Liver (tissue), 8 donors: ENCODE measurements at regions not wholly inside any gene's neighbourhood (a gene's known extent, or its start where the extent isn't known, plus 50 kb on each side); places are given as distances from the start of the nearest gene placed in this dataset.

Source experiments
- DNase-seq: peaks from one replicate; pipeline ENCODE4 v3.0.0-alpha.2; 2017; ENCODE audit warnings: low spot score
- H3K27ac ChIP-seq, 2 donors: one replicate each; pipeline ENCODE4 v1.7.0; 2013; ENCODE audit warnings: inconsistent platforms in 2 of 2, low read length in 2 of 2, control low read depth in 1 of 2, low read depth in 1 of 2, mild to moderate bottlenecking in 1 of 2
- H3K27me3 ChIP-seq, 4 donors: one replicate each; pipeline versions ENCODE4 v1.6.1 to v1.7.0; 2013; ENCODE audit warnings: low read length in 3 of 4, inconsistent platforms in 1 of 4, mild to moderate bottlenecking in 1 of 4, moderate library complexity in 1 of 4; ENCODE audit not compliant: control insufficient read depth in 4 of 4, insufficient read depth in 4 of 4
- H3K36me3 ChIP-seq, 4 donors: one replicate each; pipeline versions ENCODE4 v1.6.1 to v1.7.0; 2013; ENCODE audit warnings: low read length in 3 of 4, mild to moderate bottlenecking in 3 of 4, low read depth in 1 of 4, moderate library complexity in 1 of 4; ENCODE audit not compliant: control insufficient read depth in 4 of 4, insufficient read depth in 3 of 4
- H3K4me1 ChIP-seq, 4 donors: one replicate each; pipeline versions ENCODE4 v1.6.1 to v1.7.0; 2013; ENCODE audit warnings: low read length in 3 of 4, mild to moderate bottlenecking in 3 of 4, moderate library complexity in 1 of 4; ENCODE audit not compliant: control insufficient read depth in 4 of 4, insufficient read depth in 4 of 4
- H3K4me3 ChIP-seq, 3 donors: one replicate each; pipeline versions ENCODE4 v1.6.1 to v1.7.0; 2013; ENCODE audit warnings: low read length in 3 of 3, control low read depth in 1 of 3, low read depth in 1 of 3, mild to moderate bottlenecking in 1 of 3
- H3K9ac ChIP-seq, 2 donors: one replicate each; pipeline ENCODE4 v1.7.0; 2013; ENCODE audit warnings: low read length in 2 of 2, mild to moderate bottlenecking in 2 of 2, moderate library complexity in 2 of 2, control low read depth in 1 of 2, low read depth in 1 of 2
- H3K9me3 ChIP-seq, 4 donors: one replicate each; pipeline versions ENCODE4 v1.6.1 to v1.7.0; 2013; ENCODE audit warnings: low read length in 3 of 4; ENCODE audit not compliant: control insufficient read depth in 4 of 4
- EGR1 ChIP-seq, 2 donors: IDR thresholded peaks; 2 replicates each; pipeline ENCODE4 v1.6.1; 2016 to 2018; ENCODE audit warnings: antibody characterized with exemption in 2 of 2, low read depth in 2 of 2
- FOXA1 ChIP-seq: IDR thresholded peaks from 2 replicates; pipeline ENCODE4 v1.6.1; 2016; ENCODE audit warnings: antibody characterized with exemption
- FOXA2 ChIP-seq: IDR thresholded peaks from 2 replicates; pipeline ENCODE4 v1.6.1; 2016; ENCODE audit warnings: antibody characterized with exemption
- GABPA ChIP-seq, 2 donors: IDR thresholded peaks in 1 of 2; conservative IDR thresholded peaks in 1 of 2; 2 replicates each; pipeline ENCODE4 v1.6.1; 2016; ENCODE audit warnings: antibody characterized with exemption in 2 of 2, mild to moderate bottlenecking in 1 of 2, moderate library complexity in 1 of 2
- HNF4A ChIP-seq, 2 donors: conservative IDR thresholded peaks; 2 replicates each; pipeline ENCODE4 v1.6.1; 2016; ENCODE audit warnings: antibody characterized with exemption in 2 of 2, mild to moderate bottlenecking in 2 of 2
- JUND ChIP-seq, 2 donors: IDR thresholded peaks; 2 replicates each; pipeline ENCODE4 v1.6.1; 2016; ENCODE audit warnings: antibody characterized with exemption in 2 of 2
- RAD21 ChIP-seq, 2 donors: IDR thresholded peaks; 2 replicates each; pipeline ENCODE4 v1.6.1; 2016; ENCODE audit warnings: antibody characterized with exemption in 2 of 2, mild to moderate bottlenecking in 2 of 2
- RXRA ChIP-seq, 2 donors: IDR thresholded peaks; 2 replicates each; pipeline ENCODE4 v1.6.1; 2017 to 2018; ENCODE audit warnings: antibody characterized with exemption in 2 of 2, mild to moderate bottlenecking in 1 of 2
- TAF1 ChIP-seq: conservative IDR thresholded peaks from 2 replicates; pipeline ENCODE4 v1.6.1; 2016; ENCODE audit warnings: antibody characterized with exemption, mild to moderate bottlenecking
- YY1 ChIP-seq: IDR thresholded peaks from 2 replicates; pipeline ENCODE4 v1.6.1; 2016; ENCODE audit warnings: antibody characterized with exemption, mild to moderate bottlenecking
- WGBS: extraction: QIAGEN DNeasy Blood & Tissue Kit; methylation state at CpG from one replicate; pipeline ENCODE4 v1.1.7; 2013; 5-methylcytosine and 5-hydroxymethylcytosine counted together
- TF ChIP-seq, protein P1 (sequence below): IDR thresholded peaks from 2 replicates; pipeline ENCODE4 v1.6.1; 2016; ENCODE audit warnings: antibody characterized with exemption
- TF ChIP-seq, protein P2 (sequence below): IDR thresholded peaks from 2 replicates; pipeline ENCODE4 v1.6.1; 2016; ENCODE audit warnings: antibody characterized with exemption
- TF ChIP-seq, protein P3 (sequence below): fragments of 150-350 bp; IDR thresholded peaks from 2 replicates; pipeline ENCODE4 v1.5.1; 2017; ENCODE audit warnings: improper control_type of control experiment, low read depth, low read length; ENCODE audit not compliant: missing input control
- TF ChIP-seq, protein P4 (sequence below): IDR thresholded peaks from 2 replicates; pipeline ENCODE4 v1.6.1; 2016; ENCODE audit warnings: antibody characterized with exemption
- donor health status: healthy.
- donor health status: healthy.
- donor health status: healthy.
- donor health status: healthy.
- donor health status: healthy.

DNA sequence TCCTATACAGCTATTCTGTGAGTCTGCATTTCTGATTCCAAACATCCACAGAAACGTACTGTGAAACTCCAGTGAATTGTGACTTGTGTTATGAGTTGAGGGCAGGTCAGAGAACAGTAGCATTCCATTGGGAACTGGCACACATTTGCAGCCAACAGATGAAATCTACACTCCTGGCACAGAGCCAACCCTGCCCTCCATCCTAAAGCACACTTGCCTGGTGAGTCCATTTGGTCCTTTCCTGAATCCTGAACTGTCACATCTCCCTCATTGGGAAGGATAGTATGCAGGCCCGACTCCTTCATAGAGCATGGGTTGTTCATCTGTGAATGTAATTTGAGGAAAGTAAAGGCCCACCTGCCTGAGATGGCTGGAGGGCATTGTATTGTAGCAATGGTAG is 314.3 kb upstream of the RASGRP1 start:
- Histone ChIP-seq H3K4me3 (no peak overlapping the region), H3K27me3 (no peaks in the 10 kb centered on the region), H3K9me3 (no peaks in the 10 kb centered on the region), H3K9ac (no peak overlapping the region), H3K36me3 (no peaks in the 10 kb centered on the region), H3K27ac (no peak overlapping the region), H3K4me1 (peaks cover 0 to 46% (median 26%) of the 10 kb centered on the region in 4 donors)
- TF ChIP-seq, protein P1, sequence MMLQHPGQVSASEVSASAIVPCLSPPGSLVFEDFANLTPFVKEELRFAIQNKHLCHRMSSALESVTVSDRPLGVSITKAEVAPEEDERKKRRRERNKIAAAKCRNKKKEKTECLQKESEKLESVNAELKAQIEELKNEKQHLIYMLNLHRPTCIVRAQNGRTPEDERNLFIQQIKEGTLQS: no peak
- no peak for TF ChIP-seq JUND (IDR thresholded peaks at IDR 0.05)
- no peak for TF ChIP-seq RAD21 (IDR thresholded peaks at IDR 0.05)
- no peak for TF ChIP-seq GABPA (IDR thresholded peaks at IDR 0.05 in 1 of 2, conservative IDR thresholded peaks at IDR 0.05 in 1 of 2)
- TF ChIP-seq FOXA2: no peak
- 81% methylated on average over 2 of the region's 2 CpGs for WGBS
- no peak for DNase-seq

DNA sequence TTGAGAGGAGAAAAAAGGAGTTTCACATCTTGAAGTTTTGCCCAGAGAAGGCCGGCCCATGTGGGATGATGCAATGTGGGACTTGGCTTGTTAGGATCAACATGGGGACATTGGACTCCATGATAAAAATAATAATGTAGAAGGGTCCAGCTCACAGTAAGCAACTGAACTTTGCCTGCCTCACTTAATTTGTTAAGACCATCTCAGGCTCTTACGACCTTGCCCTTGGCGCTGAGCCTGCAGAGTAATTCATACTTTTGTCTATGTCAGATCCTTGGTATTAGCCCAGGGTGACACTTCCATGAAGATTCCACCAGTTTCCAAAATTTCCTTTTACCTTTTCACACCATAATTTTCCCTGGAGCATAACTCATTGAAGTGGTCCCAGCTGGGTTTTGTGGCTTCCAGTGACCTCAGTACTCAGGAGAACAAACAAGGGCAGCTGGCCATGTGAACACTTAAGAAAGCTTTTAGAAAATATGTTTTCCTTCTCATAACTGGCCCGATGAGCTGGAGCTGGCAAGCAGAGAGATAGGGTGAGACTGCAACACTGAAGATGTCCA is 315.4 kb upstream of the RASGRP1 start:
- TF ChIP-seq YY1: peak; percentile 20
- TF ChIP-seq, protein P1: peak; percentile 55
- TF ChIP-seq RXRA (IDR thresholded peaks at IDR 0.05): no peak
- peak; percentile 12 to 15 for TF ChIP-seq HNF4A (conservative IDR thresholded peaks at IDR 0.05)
- Histone ChIP-seq H3K4me3 (no peak overlapping the region), H3K9me3 (no peaks in the 10 kb centered on the region), H3K27me3 (no peaks in the 10 kb centered on the region), H3K4me1 (peaks cover 0 to 36% (median 18%) of the 10 kb centered on the region in 4 donors), H3K36me3 (no peaks in the 10 kb centered on the region), H3K27ac (no peak overlapping the region), H3K9ac (no peak overlapping the region)
- DNase-seq: no peak
- 69% methylated on average over 4 of the region's 4 CpGs for WGBS

DNA sequence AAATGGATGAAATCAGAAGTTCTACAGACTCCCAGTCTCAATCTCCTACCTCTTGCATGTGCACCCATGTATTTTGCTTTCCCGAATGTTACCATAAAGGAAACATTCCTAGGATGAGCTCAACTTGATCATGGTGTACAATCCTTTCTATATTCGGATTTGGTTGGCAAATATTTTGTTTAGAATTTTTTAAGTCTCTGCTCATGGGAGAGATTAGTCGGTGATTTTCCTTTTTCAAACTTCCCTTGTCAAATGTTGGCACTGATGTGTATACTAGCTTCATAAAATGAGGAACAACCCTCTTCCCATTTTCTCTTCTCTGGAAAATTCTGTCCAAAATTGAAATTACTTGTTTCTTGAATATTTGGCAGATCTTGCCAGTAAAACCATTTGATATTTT is 317.6 kb upstream of the RASGRP1 start:
- H3K36me3 ChIP-seq: no peaks in the 10 kb centered on the region
- no peak overlapping the region for H3K9ac ChIP-seq
- no peak for DNase-seq
- no peak overlapping the region for H3K4me3 ChIP-seq
- H3K27ac ChIP-seq: no peak overlapping the region
- peaks cover 0 to 25% (median 12%) of the 10 kb centered on the region in 4 donors for H3K4me1 ChIP-seq
- TF ChIP-seq, protein P2, sequence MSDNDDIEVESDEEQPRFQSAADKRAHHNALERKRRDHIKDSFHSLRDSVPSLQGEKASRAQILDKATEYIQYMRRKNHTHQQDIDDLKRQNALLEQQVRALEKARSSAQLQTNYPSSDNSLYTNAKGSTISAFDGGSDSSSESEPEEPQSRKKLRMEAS: no peak
- TF ChIP-seq GABPA (IDR thresholded peaks at IDR 0.05 in 1 of 2, conservative IDR thresholded peaks at IDR 0.05 in 1 of 2) (no peak), RAD21 (IDR thresholded peaks at IDR 0.05) (no peak), FOXA1 (no peak), JUND (IDR thresholded peaks at IDR 0.05) (no peak), EGR1 (IDR thresholded peaks at IDR 0.05; ENCODE audit: low read depth in 2 of 2) (no peak), TAF1 (no peak), YY1 (no peak)
- TF ChIP-seq, protein P1: no peak
- TF ChIP-seq, protein P3, sequence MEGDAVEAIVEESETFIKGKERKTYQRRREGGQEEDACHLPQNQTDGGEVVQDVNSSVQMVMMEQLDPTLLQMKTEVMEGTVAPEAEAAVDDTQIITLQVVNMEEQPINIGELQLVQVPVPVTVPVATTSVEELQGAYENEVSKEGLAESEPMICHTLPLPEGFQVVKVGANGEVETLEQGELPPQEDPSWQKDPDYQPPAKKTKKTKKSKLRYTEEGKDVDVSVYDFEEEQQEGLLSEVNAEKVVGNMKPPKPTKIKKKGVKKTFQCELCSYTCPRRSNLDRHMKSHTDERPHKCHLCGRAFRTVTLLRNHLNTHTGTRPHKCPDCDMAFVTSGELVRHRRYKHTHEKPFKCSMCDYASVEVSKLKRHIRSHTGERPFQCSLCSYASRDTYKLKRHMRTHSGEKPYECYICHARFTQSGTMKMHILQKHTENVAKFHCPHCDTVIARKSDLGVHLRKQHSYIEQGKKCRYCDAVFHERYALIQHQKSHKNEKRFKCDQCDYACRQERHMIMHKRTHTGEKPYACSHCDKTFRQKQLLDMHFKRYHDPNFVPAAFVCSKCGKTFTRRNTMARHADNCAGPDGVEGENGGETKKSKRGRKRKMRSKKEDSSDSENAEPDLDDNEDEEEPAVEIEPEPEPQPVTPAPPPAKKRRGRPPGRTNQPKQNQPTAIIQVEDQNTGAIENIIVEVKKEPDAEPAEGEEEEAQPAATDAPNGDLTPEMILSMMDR: no peak
- TF ChIP-seq, protein P4, sequence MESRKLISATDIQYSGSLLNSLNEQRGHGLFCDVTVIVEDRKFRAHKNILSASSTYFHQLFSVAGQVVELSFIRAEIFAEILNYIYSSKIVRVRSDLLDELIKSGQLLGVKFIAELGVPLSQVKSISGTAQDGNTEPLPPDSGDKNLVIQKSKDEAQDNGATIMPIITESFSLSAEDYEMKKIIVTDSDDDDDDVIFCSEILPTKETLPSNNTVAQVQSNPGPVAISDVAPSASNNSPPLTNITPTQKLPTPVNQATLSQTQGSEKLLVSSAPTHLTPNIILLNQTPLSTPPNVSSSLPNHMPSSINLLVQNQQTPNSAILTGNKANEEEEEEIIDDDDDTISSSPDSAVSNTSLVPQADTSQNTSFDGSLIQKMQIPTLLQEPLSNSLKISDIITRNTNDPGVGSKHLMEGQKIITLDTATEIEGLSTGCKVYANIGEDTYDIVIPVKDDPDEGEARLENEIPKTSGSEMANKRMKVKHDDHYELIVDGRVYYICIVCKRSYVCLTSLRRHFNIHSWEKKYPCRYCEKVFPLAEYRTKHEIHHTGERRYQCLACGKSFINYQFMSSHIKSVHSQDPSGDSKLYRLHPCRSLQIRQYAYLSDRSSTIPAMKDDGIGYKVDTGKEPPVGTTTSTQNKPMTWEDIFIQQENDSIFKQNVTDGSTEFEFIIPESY: no peak
- H3K27me3 ChIP-seq: no peaks in the 10 kb centered on the region
- no peaks in the 10 kb centered on the region for H3K9me3 ChIP-seq
- 75% methylated on average over 3 of the region's 3 CpGs for WGBS
